H1 (cell line): ENCODE measurements at regions not wholly inside any gene's neighbourhood (a gene's known extent, or its start where the extent isn't known, plus 50 kb on each side); places are given as distances from the start of the nearest gene placed in this dataset.

ENCODE experiments used
- CTCF ChIA-PET: fragments of 300-600 bp; sonication (Branson Sonifier 250); formaldehyde crosslinking; loops from one replicate; lab custom pipeline; 2021; ENCODE audit not compliant: partially characterized antibody; lab: Charles Lee
- POLR2A ChIA-PET: fragments of 300-600 bp; sonication (Branson Sonifier 250); formaldehyde crosslinking; loops from one replicate; lab custom pipeline; 2021; ENCODE audit warnings: inconsistent platforms; ENCODE audit not compliant: partially characterized antibody; lab: Charles Lee
- DNase-seq, 2 experiments: peaks; one replicate each; pipeline versions ENCODE4 v3.0.0 to v3.0.0-alpha.2; 2010 to 2022; ENCODE audit warnings: low spot score in 2 of 2, low read depth in 1 of 2, mixed read lengths in 1 of 2
- FAIRE-seq: peaks from 2 replicates; lab custom pipeline; 2011; peaks lifted over from hg19 to GRCh38; lab: Jason Lieb, UNC
- H2AFZ ChIP-seq: 2 replicates; pipeline ENCODE4 v1.8.1; 2012; ENCODE audit warnings: low read length, inconsistent platforms
- H2AK5ac ChIP-seq: 2 replicates; pipeline ENCODE4 v1.6.1; 2013; ENCODE audit warnings: low read depth, low read length
- H2BK120ac ChIP-seq: replicated peaks from 2 replicates; pipeline ENCODE3; 2013; ENCODE audit warnings: low read depth, low read length, inconsistent platforms
- H2BK12ac ChIP-seq: 2 replicates; pipeline ENCODE4 v1.6.1; 2013; ENCODE audit warnings: low read depth, low read length
- H2BK15ac ChIP-seq: 2 replicates; pipeline ENCODE4 v1.6.1; 2013; ENCODE audit warnings: low read length
- H2BK20ac ChIP-seq: 2 replicates; pipeline ENCODE4 v1.6.1; 2013; ENCODE audit warnings: low read length
- H2BK5ac ChIP-seq: 2 replicates; pipeline ENCODE4 v1.6.1; 2013; ENCODE audit warnings: low read depth, low read length
- H3K14ac ChIP-seq: 2 replicates; pipeline ENCODE4 v1.6.1; 2013; ENCODE audit warnings: inconsistent platforms; ENCODE audit not compliant: insufficient read length
- H3K18ac ChIP-seq: 2 replicates; pipeline ENCODE4 v1.6.1; 2013; ENCODE audit warnings: low read length; ENCODE audit errors: extremely low read depth
- H3K23ac ChIP-seq: 2 replicates; pipeline ENCODE4 v1.6.1; 2013; ENCODE audit warnings: inconsistent platforms; ENCODE audit not compliant: insufficient read length
- H3K23me2 ChIP-seq: 2 replicates; pipeline ENCODE4 v1.6.1; 2013; ENCODE audit warnings: low read depth, low read length
- H3K27ac ChIP-seq: 2 replicates; pipeline ENCODE4 v1.6.1; 2011; ENCODE audit warnings: low read depth, low read length, inconsistent platforms
- H3K27me3 ChIP-seq, 4 experiments: replicated peaks in 1 of 4; 1 replicate in 1 of 4; 2 replicates in 3 of 4; pipeline versions ENCODE4 v1.6.1 to v1.8.1; 2011 to 2013; ENCODE audit warnings: low read length in 3 of 4, mild to moderate bottlenecking in 3 of 4, inconsistent platforms in 2 of 4, mixed read lengths in 2 of 4, moderate library complexity in 1 of 4; ENCODE audit not compliant: control insufficient read depth in 3 of 4, insufficient read depth in 3 of 4; ENCODE audit errors: extremely low read depth in 1 of 4
- H3K36me3 ChIP-seq, 4 experiments: 2 replicates each; pipeline versions ENCODE4 v1.6.1 to v1.8.1; 2011 to 2013; ENCODE audit warnings: mild to moderate bottlenecking in 4 of 4, low read length in 3 of 4, moderate library complexity in 2 of 4, control low read depth in 1 of 4, inconsistent platforms in 1 of 4; ENCODE audit not compliant: insufficient read depth in 4 of 4, control insufficient read depth in 2 of 4
- H3K4ac ChIP-seq: replicated peaks from 2 replicates; pipeline ENCODE3; 2013; ENCODE audit warnings: low read length, low read depth, mixed read lengths, inconsistent platforms; ENCODE audit not compliant: insufficient read length
- H3K4me1 ChIP-seq, 4 experiments: replicated peaks in 1 of 4; 1 replicate in 1 of 4; 2 replicates in 3 of 4; pipeline versions ENCODE4 v1.6.1 to v1.8.1; 2011 to 2013; ENCODE audit warnings: low read length in 3 of 4, inconsistent platforms in 2 of 4, mixed read lengths in 1 of 4; ENCODE audit not compliant: insufficient read depth in 4 of 4, control insufficient read depth in 3 of 4
- H3K4me2 ChIP-seq, 2 experiments: 2 replicates each; pipeline versions ENCODE4 v1.6.1 to v1.8.1; 2011 to 2013; ENCODE audit warnings: low read depth in 2 of 2, low read length in 2 of 2, control low read depth in 1 of 2, inconsistent platforms in 1 of 2, mild to moderate bottlenecking in 1 of 2; ENCODE audit not compliant: insufficient read depth in 1 of 2
- H3K4me3 ChIP-seq, 4 experiments: fragments of 200-600, 300-600 bp in 1 of 4; sonication (generic), shearing (Covaris generic), sonication (Bioruptor Twin) in 1 of 4; 2 replicates each; pipeline versions ENCODE4 v1.5.1 to v1.8.1; 2011 to 2016; ENCODE audit warnings: low read length in 4 of 4, low read depth in 3 of 4, control low read depth in 2 of 4, inconsistent platforms in 2 of 4, mild to moderate bottlenecking in 2 of 4, mixed read lengths in 1 of 4, moderate library complexity in 1 of 4; ENCODE audit not compliant: insufficient read depth in 2 of 4; ENCODE audit errors: extremely low read depth in 1 of 4
- H3K56ac ChIP-seq: replicated peaks from 2 replicates; pipeline ENCODE3; 2013; ENCODE audit warnings: low read depth, mild to moderate bottlenecking, mixed read lengths, low read length, inconsistent platforms; ENCODE audit not compliant: insufficient read length
- H3K79me1 ChIP-seq: 2 replicates; pipeline ENCODE4 v1.6.1; 2013; ENCODE audit warnings: low read depth, low read length, control low read depth
- H3K79me2 ChIP-seq, 2 experiments: 2 replicates each; pipeline versions ENCODE4 v1.6.1 to v1.8.1; 2012 to 2013; ENCODE audit warnings: low read length in 2 of 2, mild to moderate bottlenecking in 2 of 2, inconsistent platforms in 1 of 2; ENCODE audit not compliant: insufficient read depth in 2 of 2, control insufficient read depth in 1 of 2
- H3K9ac ChIP-seq, 4 experiments: replicated peaks in 1 of 4; 1 replicate in 1 of 4; 2 replicates in 3 of 4; pipeline versions ENCODE4 v1.6.1 to v1.8.1; 2011 to 2013; ENCODE audit warnings: low read depth in 3 of 4, low read length in 3 of 4, control low read depth in 2 of 4, mild to moderate bottlenecking in 2 of 4, moderate library complexity in 2 of 4, inconsistent platforms in 1 of 4; ENCODE audit errors: extremely low read depth in 1 of 4
- H3K9me3 ChIP-seq, 2 experiments: 2 replicates each; pipeline versions ENCODE4 v1.6.1 to v1.8.1; 2012 to 2013; ENCODE audit warnings: mild to moderate bottlenecking in 2 of 2, moderate library complexity in 2 of 2, control low read depth in 1 of 2, inconsistent platforms in 1 of 2, low read depth in 1 of 2, low read length in 1 of 2, mixed read lengths in 1 of 2; ENCODE audit not compliant: insufficient read depth in 2 of 2
- H4K20me1 ChIP-seq, 2 experiments: replicated peaks in 1 of 2; 2 replicates each; pipeline versions ENCODE3 to v1.8.1; 2011 to 2013; ENCODE audit warnings: inconsistent platforms in 2 of 2, low read length in 2 of 2, mild to moderate bottlenecking in 1 of 2; ENCODE audit not compliant: insufficient read depth in 2 of 2, control insufficient read depth in 1 of 2
- H4K5ac ChIP-seq: 2 replicates; pipeline ENCODE4 v1.6.1; 2013; ENCODE audit warnings: low read length, low read depth, mixed read lengths, inconsistent platforms; ENCODE audit not compliant: insufficient read length
- H4K8ac ChIP-seq: 2 replicates; pipeline ENCODE4 v1.8.0; 2013; ENCODE audit warnings: mild to moderate bottlenecking, moderate library complexity, low read length, inconsistent platforms; ENCODE audit not compliant: insufficient read depth; ENCODE audit errors: extremely low read depth
- H4K91ac ChIP-seq: replicated peaks from 2 replicates; pipeline ENCODE3; 2013; ENCODE audit warnings: low read length, mixed read lengths, inconsistent platforms; ENCODE audit not compliant: insufficient read length
- ASH2L ChIP-seq: fragments of 200-600, 300-600 bp; sonication (generic); IDR thresholded peaks from one replicate; pipeline ENCODE4 v1.7.1; 2017; ENCODE audit warnings: low read length
- BACH1 ChIP-seq: IDR thresholded peaks from 2 replicates; pipeline ENCODE4 v1.6.1; 2012; ENCODE audit warnings: low read length, improper control_type of control experiment
- EZH2 ChIP-seq: fragments of 200-600 bp; sonication (generic); IDR thresholded peaks from 2 replicates; pipeline ENCODE4 v1.7.1; 2012; ENCODE audit warnings: low read depth, mild to moderate bottlenecking, moderate library complexity, low read length, inconsistent platforms; ENCODE audit not compliant: severe bottlenecking
- JUN ChIP-seq: IDR thresholded peaks from 2 replicates; pipeline ENCODE4 v1.6.1; 2011; ENCODE audit warnings: low read depth, mild to moderate bottlenecking, improper control_type of control experiment, low read length
- KDM1A ChIP-seq: fragments of 200-600, 300-600 bp; sonication (generic); IDR thresholded peaks from 2 replicates; pipeline ENCODE4 v1.7.1; 2016; ENCODE audit warnings: mild to moderate bottlenecking, low read length, borderline replicate concordance
- SP1 ChIP-seq: IDR thresholded peaks from 2 replicates; pipeline ENCODE4 v1.6.1; 2011; ENCODE audit warnings: low read depth, low read length
- SUZ12 ChIP-seq: fragments of 200-600 bp; sonication (generic); IDR thresholded peaks from 2 replicates; pipeline ENCODE4 v1.6.1; 2012; ENCODE audit warnings: mild to moderate bottlenecking, inconsistent platforms, low read length, moderate library complexity, mixed read lengths
- TAF1 ChIP-seq: IDR thresholded peaks from 2 replicates; pipeline ENCODE4 v1.6.1; 2011; ENCODE audit warnings: mild to moderate bottlenecking, low read depth, low read length
- TAF7 ChIP-seq: optimal IDR thresholded peaks from 2 replicates; pipeline ENCODE3; 2011; ENCODE audit warnings: low read depth, mild to moderate bottlenecking, inconsistent platforms, low read length, moderate library complexity, borderline replicate concordance
- ZNF274 ChIP-seq: IDR thresholded peaks from 2 replicates; pipeline ENCODE4 v1.7.0; 2012; ENCODE audit warnings: low read length, borderline replicate concordance; ENCODE audit errors: extremely low read depth
- WGBS, 2 experiments: shearing (Covaris generic) in 1 of 2; methylation state at CpG; one replicate each; pipeline versions ENCODE4 v1.1.6 to v1.1.7; 2013 to 2015; ENCODE audit warnings: low lambda C conversion rate in 2 of 2, mixed read lengths in 2 of 2, inconsistent platforms in 1 of 2, low coverage in 1 of 2, missing lambda C conversion rate in 1 of 2; ENCODE audit not compliant: insufficient replicate concordance in 2 of 2, insufficient coverage in 1 of 2, insufficient read length in 1 of 2; ENCODE audit errors: extremely low coverage in 1 of 2, missing lambda C conversion rate in 1 of 2; 5-methylcytosine and 5-hydroxymethylcytosine counted together

- no peak for DNase-seq
- no peak overlapping the region for H3K4me2 ChIP-seq
Observed at GRCh38 chr3:106329521-106329920, 460.7 kb upstream of the CBLB start.

More at GRCh38 chr3:106329521-106329920, 460.7 kb upstream of the CBLB start:
- H4K91ac ChIP-seq = no peak overlapping the region
- no peak overlapping the region for H3K23ac ChIP-seq
- H3K9ac ChIP-seq = no peak overlapping the region
- POLR2A ChIA-PET = no interaction called here
- 86% methylated on average over 3 of the region's 3 CpGs; no CpG with 5 or more reads in 1 of the 2 experiments for whole genome bisulfite sequencing, 2 experiments
- H2BK20ac ChIP-seq = no peak overlapping the region
- CTCF ChIA-PET = no interaction called here
- H3K14ac ChIP-seq = no peak overlapping the region
- no peak overlapping the region for H3K18ac ChIP-seq
- H3K4me1 ChIP-seq = peaks cover 0 to 3% (median 0%) of the 10 kb centered on the region in 4 experiments; a peak in 1 of 7 replicates
- H4K8ac ChIP-seq = no peak overlapping the region
- H2BK5ac ChIP-seq = no peak overlapping the region
- H4K20me1 ChIP-seq = no peaks in the 10 kb centered on the region
- H2AK5ac ChIP-seq = no peak overlapping the region
- no peak for FAIRE-seq
- TF ChIP-seq EZH2 = no peak
- TF ChIP-seq TAF1 = no peak
- TF ChIP-seq SP1 = no peak
- TF ChIP-seq JUN = no peak
- no peak for TF ChIP-seq BACH1
- no peak for TF ChIP-seq ZNF274
- no peak for TF ChIP-seq TAF7
- TF ChIP-seq SUZ12 = no peak
- TF ChIP-seq ASH2L = no peak
- TF ChIP-seq KDM1A = no peak
- no peak overlapping the region for H3K4me3 ChIP-seq
- no peak overlapping the region for H4K5ac ChIP-seq
- no peaks in the 10 kb centered on the region for H3K36me3 ChIP-seq
- no peak overlapping the region for H3K27ac ChIP-seq
- no peak overlapping the region for H3K4ac ChIP-seq
- H3K56ac ChIP-seq = no peak overlapping the region
- no peaks in the 10 kb centered on the region for H3K79me2 ChIP-seq
- H2BK12ac ChIP-seq = no peak overlapping the region
- no peaks in the 10 kb centered on the region for H3K27me3 ChIP-seq
- no peak overlapping the region for H2BK15ac ChIP-seq
- H3K23me2 ChIP-seq = no peaks in the 10 kb centered on the region
- H2BK120ac ChIP-seq = no peak overlapping the region
- H3K79me1 ChIP-seq = no peaks in the 10 kb centered on the region
- H2AFZ ChIP-seq = 0 out of 2 replicates have a peak overlapping the region, but pooled peaks have one; percentile 86
- peaks cover 0 to 3% of the 10 kb centered on the region in 2 experiments; a peak in 1 of 4 replicates for H3K9me3 ChIP-seq
